GM21723 (cell line): ENCODE measurements at regions not wholly inside any gene's neighbourhood (a gene's known extent, or its start where the extent isn't known, plus 50 kb on each side); places are given as distances from the start of the nearest gene placed in this dataset.

ENCODE experiments used
- ATAC-seq: cut with Tn5 transposase; IDR thresholded peaks from one replicate; pipeline ENCODE4 v1.9.1; 2021; ENCODE audit warnings: mild to moderate bottlenecking, moderate library complexity; ENCODE audit not compliant: unreplicated experiment

GRCh38 chr6:130314271-130314670 lies 51.5 kb upstream of the TMEM200A start:
- no peak for ATAC-seq

GRCh38 chr6:130313206-130313605 lies 52.6 kb upstream of the TMEM200A start:
- no peak for ATAC-seq

GRCh38 chr6:130309028-130309427 lies 56.8 kb upstream of the TMEM200A start:
- no peak for ATAC-seq

GRCh38 chr6:130307752-130308361 lies 58.0 kb upstream of the TMEM200A start:
- no peak for ATAC-seq

GRCh38 chr6:130306377-130306776 lies 59.4 kb upstream of the TMEM200A start:
- ATAC-seq, result no peak

- ATAC-seq, result no peak
These were observed 62.4 kb upstream of the TMEM200A start for GRCh38 chr6:130303431-130303830.

GRCh38 chr6:130298258-130298657 lies 67.6 kb upstream of the TMEM200A start:
- ATAC-seq, result no peak

- no peak for ATAC-seq
These were observed 69.0 kb upstream of the TMEM200A start for GRCh38 chr6:130296854-130297253.

GRCh38 chr6:130293800-130294199 lies 71.0 kb upstream of the SAMD3 start:
- peak; percentile 60 for ATAC-seq

GRCh38 chr6:130288065-130288464 lies 65.3 kb upstream of the SAMD3 start:
- ATAC-seq, result no peak

GRCh38 chr6:130282234-130282995 lies 59.7 kb upstream of the SAMD3 start:
- ATAC-seq, result peak; percentile 73

GRCh38 chr6:130276507-130276906 lies 53.8 kb upstream of the SAMD3 start:
- no peak for ATAC-seq

- no peak for ATAC-seq
These were observed 51.3 kb upstream of the SAMD3 start for GRCh38 chr6:130274007-130274406.
